GM19395 (cell line): ENCODE measurements at regions not wholly inside any gene's neighbourhood (a gene's known extent, or its start where the extent isn't known, plus 50 kb on each side); places are given as distances from the start of the nearest gene placed in this dataset.
"Not testable (repeated sequence)": the region's sequence is repeated elsewhere in the genome, so short reads cannot be mapped to it uniquely, and the experiment has no call there.

Experiments used
- ATAC-seq: cut with Tn5 transposase; IDR thresholded peaks from one replicate; pipeline ENCODE4 v1.9.1; 2021; ENCODE audit warnings: mild to moderate bottlenecking, moderate library complexity; ENCODE audit not compliant: unreplicated experiment

DNA sequence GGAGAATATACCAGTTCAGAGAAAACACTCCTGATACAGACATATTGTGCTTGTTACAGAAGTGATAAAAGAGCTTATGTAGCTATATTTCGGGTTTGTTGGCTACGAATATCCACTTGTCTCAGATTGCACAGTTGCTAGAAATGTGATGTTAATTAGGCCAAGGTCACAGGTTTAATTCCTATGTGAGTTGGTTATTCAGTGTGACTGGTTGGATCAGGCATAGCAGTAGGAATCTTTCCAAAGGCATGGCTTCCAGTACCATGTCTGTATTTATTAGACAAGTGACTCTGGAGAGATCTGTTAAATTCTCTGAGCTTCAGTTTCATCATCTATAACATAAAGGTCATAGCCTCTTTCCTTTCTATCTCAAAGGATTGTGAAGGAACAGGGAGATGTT is 152.7 kb upstream of the KITLG start:
- ATAC-seq, result no peak

DNA sequence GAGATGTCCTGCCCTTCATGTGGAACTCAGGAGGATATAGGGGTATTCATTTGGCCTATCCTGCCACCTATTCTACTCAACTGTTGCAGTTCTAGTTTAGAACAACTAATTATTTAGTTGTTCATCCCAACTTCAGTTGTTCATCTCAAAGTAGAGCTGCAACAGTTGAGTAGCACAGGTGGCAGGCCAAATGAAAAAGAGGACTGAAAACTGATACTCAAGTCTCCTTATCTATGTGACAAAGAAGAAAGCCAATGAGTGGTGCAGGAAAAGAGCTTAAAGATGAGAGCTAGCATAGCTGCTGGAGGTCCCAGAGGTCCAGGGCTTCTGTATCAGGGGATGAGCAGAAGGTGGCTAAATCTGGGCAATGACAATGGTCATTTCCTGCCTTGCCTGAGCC is 148.9 kb upstream of the KITLG start:
- no peak for ATAC-seq

DNA sequence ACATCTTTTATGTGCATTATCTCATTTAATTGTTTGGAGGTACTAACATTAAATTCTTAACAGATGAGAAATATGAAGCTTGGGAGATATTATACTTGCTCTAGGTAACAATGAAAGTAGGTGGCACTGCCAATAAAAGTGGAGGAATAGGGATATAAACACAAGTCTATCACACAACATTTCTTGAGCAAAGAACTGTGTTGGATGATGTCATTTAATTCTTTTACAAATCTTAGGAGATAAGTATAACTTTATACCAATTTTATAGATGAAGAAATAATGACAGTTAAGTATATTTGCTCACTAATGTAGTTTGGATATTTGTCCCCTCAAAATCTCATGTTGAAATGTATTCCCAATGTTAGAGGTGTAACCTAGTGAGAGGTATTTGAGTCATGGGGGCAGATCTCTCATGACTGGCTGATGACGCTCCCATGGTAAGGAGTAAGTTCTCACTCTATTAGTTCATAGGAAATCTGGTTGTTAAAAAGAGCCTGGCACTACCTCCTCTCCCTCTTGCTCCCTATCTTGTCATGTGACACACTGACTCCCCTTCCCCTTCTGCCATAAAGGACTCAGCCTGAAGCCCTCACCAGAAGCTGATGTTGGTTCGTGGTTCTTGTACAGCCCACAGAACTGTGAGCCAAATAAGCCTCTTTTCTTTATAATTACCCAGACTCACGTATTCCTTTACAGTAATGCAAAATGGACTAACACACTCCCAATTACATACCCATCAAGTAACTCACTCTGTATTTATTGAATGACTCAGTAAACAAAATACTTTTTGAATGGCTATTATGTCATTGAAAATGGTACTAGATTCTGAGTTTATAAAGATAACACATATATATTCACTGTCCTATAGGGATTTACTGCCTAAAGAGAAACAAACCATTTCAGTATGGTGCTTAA is 146.8 kb upstream of the KITLG start:
- ATAC-seq, result no peak

DNA sequence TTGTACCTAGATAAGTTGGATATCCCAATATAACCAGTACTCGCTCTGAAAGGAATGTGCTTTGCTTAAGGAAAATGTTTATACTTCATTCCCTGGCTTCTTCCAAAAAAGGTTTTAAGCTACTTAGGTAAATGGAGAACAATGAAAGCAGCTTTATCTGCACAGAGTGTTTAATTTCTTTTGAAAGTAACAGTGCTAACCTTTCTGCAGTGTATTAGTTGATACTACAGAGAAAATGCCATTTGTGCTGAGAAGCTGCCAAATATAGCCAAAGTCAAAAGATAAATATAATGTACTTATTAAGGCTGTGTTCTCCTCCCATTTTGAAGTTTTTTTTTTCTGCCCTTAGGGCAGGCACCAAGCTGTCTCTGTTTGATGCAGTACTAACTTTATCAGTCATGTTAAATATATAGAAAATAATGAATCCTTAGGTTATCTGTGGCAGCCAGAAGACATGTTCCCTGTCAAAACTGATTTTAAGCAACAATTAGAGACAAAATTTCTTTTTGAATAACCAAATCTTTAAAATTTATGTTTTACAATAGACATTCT is 145.4 kb upstream of the KITLG start:
- ATAC-seq, result no peak

DNA sequence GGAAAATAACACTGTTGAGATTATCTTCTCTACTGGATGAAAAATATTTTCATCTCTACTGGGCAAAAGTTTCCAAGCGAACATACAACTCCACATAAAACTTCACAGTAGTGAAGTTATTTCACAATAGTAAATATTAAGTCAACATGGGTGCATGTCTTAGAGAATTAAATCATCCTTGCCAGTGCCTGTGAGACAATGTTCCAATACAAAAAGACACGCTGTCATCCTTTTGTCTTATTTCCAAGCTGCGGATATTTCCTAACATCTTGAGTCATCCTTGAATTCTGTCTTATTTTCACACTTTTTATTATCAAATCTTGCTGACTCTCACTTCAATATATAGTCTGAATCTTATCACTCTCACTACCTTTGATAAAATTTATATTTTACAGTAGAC is 142.9 kb upstream of the KITLG start:
- ATAC-seq, result no peak

DNA sequence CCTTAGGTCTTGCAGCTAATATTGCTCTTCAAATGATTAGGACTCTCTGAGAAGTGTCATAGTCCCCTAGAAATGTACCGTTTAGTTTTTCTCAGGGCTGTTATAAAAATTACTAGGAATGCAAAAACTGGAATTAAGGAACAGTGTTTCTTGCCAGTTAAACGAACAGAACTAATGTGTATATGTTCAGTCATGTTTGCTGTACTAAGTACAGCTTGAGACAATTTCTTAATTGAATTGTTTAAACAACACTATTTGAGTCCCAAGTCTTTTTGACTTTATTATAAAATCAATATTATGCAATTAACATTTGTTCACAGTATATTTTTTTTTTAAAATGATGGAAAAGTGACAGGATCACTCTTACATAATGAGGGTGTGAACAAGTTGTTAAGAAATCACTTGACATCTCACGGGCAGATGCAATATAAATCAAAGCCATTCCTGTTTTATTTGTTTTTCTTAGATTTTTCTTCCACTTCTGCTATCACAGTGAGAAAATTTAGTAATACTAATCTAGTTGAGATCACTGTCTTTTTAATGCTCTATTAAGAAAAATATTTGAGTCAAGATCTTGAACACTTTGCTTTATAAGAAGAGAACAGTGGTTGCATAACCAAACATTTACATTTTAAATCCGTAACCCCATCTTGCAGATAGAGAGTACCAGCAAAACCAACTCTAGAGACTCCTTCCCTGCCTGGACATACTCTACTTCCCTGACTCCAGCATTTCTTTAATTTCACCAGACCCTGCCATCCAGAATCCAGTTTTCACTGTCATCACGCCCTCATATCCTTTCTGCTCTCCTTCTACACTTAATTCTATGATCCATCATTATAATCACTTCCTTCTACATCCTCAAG is 140.7 kb upstream of the KITLG start:
- ATAC-seq, result no peak

DNA sequence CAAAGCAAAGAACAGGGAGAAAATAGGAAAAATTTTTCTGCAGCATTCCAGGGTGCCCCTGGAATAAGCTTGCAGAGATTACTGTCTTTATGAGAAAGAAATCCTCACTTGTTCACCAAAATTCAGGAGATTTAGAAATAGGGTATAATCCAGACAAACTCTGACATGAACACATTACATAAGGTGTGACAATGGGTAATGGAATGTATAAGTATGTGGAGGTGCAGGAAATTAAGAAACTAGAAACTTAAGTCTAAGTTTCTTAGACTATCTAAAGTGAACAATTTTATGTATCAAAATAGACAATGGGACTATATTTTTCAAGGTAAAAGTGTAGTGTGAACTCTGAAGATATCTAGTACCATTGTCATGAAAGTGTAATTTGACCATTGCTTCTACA is 140.0 kb upstream of the KITLG start:
- ATAC-seq, result no peak

DNA sequence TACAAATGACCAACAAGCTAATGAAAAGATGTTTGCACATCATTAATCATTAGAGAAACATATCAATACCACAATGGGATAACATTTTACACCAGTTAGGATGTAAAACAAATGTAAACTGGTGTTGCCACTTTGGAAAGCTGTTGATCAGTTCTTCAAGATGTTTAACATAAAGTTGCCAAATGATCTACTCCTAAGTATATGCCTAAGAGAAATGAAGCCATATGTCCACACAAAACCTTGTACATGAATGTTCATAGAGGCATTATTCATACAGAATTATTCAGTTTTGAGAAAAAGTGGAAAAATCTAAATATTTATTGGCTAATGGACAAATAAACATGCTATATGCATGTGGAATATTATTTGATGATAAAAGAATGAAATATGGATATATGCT is 136.9 kb upstream of the KITLG start:
- ATAC-seq, result no peak

DNA sequence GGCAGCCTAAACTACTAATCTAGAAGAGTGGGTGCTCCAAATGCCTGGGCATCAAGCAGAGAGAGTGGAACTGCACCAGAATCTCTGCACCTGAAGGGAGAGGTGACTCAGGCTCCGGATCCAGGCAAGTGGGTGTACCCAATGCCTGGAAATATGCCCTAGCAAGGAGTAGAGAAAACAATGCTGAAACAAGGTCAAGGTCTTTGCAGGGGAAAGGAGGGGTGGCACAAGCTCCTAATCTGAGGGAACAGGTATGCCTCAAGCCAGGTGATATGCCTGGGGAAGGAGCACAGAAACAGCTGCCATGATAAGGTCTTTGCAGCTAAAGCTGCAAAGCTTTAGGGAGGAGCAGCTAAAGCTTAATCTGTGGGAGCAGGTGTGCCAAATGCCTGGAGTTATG is 136.0 kb upstream of the KITLG start:
- no peak for ATAC-seq

DNA sequence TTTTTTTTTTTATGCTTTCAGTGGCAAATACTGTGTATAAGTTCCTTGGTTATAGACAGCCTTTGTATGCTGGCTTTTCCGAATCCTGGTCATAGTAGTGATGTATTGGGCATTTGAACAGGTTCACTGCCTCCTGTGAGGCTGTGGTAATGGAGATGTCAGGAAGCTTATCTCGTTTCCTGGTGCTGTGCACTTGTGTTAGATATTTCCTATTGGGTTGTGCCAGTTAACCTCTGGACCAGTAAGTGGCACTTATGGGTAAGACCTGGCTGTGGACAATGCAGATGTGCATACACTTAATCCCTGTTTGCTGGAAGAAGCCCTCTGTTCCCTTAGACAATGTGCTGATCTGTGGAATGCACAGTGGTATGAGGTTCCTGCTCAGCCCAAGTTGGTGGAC is 135.4 kb upstream of the KITLG start:
- ATAC-seq, result no peak

DNA sequence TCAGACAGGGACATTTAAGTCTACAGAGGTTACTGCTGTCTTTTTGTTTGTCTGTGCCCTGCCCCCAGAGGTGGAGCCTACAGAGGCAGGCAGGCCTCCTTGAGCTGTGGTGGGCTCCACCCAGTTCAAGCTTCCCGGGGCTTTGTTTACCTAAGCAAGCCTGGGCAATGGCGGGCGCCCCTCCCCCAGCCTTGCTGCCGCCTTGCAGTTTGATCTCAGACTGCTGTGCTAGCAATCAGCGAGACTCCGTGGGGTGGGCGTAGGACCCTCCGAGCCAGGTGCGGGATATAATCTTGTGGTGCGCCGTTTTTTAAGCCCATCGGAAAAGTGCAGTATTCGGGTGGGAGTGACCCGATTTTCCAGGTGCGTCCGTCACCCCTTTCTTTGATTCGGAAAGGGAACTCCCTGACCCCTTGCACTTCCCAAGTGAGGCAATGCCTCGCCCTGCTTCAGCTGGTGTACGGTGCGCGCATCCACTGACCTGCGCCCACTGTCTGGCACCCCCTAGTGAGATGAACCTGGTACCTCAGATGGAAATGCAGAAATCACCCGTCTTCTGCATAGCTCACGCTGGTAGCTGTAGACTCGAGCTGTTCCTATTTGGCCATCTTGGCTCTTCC is 134.1 kb upstream of the KITLG start:
- not testable (repeated sequence) for ATAC-seq

DNA sequence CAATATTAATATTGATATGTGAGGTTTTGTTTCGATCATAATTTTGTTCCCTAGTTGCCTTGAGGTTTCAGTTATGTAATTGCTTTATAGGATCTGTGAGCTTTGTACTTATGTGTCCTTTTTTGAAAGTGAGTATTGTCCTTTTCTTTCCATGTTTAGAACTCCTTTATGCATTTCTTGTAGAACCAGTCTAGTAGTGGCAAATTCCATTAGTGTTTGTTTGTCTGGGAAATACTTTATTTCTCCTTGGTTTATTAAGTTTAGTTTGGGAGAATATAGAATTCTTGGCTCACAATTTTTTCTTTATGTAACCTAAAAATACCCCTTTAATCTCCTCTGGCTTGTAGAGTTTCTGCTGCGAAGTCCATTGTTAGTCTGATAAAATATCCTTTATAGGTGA is 127.5 kb upstream of the KITLG start:
- no peak for ATAC-seq

DNA sequence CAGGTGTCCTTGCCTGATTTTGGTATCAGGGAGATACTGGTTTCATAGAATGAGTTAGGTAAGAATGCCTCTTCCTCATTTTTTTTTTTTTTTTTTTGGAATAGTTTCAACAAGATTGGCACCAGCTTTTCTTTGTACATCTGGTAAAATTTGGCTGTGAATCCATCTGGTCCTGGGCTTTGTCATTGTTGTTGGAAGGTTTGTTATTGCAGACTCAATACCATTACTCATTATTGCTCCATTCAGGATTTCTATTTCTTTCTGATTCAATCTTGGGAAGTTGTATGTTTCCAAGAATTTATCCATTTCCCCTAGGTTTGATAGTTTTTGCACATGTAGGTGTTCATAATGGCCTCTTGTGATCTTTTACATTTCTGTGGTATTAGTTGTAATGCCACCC is 126.0 kb upstream of the KITLG start:
- no peak for ATAC-seq

DNA sequence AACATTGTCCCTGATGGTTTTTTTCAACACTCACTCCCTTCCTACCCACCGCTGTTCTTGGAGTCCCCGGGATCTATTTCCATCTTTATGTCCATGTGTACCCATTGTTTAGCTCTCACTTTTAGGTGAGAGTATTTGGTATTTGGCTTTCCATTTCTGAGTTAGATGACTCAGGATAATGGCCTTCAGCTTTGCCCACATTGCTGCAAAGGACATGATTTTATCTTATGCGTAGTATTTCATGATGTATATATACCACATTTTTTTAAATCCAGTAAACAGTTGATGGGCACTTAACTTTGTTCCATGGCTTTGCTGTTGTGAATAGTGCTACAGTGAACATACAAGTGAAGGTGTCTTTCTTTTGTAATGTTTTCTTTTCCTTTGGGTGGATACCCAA is 123.5 kb upstream of the KITLG start:
- no peak for ATAC-seq

DNA sequence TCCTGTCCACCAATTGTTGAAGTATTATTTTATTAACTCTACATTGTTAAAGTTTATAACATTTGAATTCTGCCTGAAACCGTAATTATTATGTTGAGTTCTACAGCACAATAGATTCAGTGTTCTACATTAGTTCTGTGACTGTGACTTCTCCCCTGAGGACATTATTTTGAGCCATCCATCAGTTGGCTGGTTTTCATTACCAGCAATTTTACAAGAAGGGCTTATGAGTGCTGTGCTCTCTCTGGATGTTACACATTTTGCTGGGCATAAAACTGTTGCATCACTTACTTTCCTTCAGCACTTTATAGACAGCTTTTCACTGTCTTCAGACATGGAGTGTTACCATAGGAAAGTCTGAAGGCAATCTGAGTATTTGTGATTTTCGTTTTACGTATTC is 118.2 kb upstream of the KITLG start:
- ATAC-seq, result no peak

DNA sequence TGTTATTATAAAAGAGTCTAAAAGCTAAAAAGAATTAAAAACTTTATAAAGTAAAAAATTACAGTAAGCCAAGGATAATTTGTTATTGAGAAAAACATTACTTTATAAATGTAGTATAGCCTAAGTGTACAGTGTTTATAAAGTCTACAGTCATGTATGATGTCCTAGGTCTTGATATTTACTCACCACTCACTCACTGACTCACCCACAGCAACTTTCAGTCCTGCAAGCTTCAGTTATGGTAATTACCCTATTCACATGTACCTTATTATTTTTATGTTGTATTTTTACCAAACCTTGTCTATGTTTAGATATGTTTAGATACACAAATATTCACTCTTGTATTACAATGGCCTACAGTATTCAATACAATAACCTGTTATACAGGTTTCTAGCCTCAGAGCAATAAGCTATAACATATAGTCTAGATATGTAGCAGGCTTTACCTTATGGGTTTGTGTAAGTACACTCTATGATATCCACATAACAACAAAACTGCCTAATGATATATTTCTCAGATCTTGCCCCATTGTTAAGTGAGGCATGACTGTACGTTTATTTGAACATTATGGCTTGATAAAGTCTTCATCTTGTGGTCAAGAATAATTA is 113.7 kb upstream of the KITLG start:
- no peak for ATAC-seq

DNA sequence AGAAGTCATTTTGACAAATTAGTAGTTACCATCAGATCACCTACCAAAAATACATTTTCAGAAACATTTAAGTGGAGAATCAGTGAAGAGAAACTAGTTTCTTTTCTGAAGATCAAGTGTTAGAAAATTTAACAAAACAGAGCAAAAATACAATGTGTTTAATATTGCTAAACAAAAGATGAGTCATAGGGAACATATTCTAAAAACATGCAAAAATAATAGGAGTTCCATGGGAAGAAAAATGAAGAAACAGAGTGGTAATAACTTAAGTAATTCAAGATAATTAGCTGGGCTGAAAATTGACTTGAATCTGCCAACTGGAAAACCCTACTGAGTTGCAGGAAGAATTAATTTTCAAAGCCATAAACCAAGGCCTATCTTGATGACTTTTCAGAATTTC is 111.5 kb upstream of the KITLG start:
- ATAC-seq, result no peak

DNA sequence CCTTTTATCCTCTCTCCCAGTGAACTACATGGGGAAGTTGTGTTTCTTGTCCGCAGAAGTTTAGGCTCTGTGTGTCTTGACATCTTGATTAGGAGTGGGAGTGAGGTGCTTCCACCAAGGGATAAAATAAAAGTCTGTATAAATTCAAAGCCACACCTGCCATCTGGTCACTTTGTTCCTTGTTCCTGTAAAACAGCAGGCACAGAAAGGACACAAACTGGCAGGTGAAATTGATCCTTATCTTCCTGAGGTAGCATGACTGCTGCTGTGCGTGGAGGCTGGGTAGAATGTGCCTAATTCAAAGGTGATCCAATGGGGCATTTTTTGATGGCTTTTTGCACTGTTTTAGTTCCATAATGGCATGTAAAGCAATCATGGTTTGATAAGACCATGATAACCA is 104.3 kb upstream of the KITLG start:
- ATAC-seq, result no peak

DNA sequence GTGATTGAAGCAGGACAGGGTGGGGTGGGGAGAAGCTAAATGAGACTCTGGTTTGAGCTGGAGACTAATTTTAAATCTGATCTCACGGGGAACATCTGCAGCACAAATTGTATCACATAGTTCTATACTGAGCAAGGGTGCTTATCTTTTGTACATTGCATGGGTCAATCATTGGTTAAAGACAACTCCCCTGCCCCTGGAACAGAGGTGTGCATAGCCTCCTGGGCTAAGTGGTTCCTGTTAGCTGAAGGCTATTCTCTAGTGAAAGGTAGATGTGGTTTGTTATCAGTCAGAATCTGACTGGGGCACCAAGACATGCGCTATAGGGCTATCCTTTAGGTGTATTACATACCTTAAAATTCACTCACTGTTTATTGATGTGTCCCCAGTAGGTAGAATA is 103.9 kb upstream of the KITLG start:
- ATAC-seq, result no peak

DNA sequence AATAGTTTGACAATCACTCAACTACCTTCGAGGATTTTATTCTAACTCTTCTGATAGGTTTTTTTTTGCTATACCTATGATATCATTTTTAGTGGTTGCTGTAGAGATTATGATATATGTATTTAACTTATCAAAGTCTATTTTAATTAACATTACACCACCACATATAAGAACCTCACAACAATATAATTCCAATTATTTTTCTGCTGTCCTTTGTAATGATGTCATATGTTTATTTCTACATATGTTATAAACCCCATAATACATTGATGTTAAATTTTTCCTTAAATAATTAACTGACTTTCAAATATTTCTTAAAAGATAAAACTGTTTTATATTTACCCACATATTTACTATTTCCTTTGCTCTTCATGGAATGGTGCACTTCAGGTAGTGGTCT is 103.4 kb upstream of the KITLG start:
- ATAC-seq, result no peak

DNA sequence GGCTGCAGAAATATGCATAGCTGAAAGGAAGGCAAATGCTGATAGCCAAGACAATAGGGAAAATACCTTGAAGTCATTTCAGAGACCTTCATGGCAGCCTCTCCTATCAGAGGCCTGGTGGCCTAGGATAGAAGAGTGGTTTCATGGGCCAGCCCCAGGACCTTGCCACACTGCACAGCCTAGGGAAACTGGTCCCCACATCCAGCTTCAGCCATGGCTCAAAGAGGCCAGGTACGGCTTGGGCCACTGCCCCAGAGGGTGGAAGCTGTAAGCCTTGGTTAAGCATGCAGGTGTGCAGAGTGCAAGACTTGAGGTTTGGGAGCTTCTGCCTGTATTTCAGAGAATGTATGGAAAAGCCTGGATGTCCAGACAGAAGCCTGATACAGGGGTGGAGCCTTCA is 101.0 kb upstream of the KITLG start:
- no peak for ATAC-seq
